Omental fat pad (tissue), 3 donors: ENCODE measurements at regions not wholly inside any gene's neighbourhood (a gene's known extent, or its start where the extent isn't known, plus 50 kb on each side); places are given as distances from the start of the nearest gene placed in this dataset.
A peak's percentile ranks its signal among the peaks of the same experiment; 100 is the strongest.

Source experiments
- ATAC-seq: fragments of 150-250 bp; one replicate; pipeline ENCODE4 v1.9.1; 2016; ENCODE audit warnings: mild to moderate bottlenecking, moderate library complexity; ENCODE audit not compliant: low FRiP score
- DNase-seq: peaks from one replicate; pipeline ENCODE4 v3.0.0-alpha.2; 2019; ENCODE audit warnings: low spot score
- TF ChIP-seq, protein P1 (sequence below), 3 donors: fragments of 450-650 bp; IDR thresholded peaks; one replicate each; pipeline ENCODE4 v1.5.1; 2016 to 2017; ENCODE audit warnings: antibody characterized with exemption in 3 of 3, mild to moderate bottlenecking in 3 of 3, moderate library complexity in 2 of 3

DNA sequence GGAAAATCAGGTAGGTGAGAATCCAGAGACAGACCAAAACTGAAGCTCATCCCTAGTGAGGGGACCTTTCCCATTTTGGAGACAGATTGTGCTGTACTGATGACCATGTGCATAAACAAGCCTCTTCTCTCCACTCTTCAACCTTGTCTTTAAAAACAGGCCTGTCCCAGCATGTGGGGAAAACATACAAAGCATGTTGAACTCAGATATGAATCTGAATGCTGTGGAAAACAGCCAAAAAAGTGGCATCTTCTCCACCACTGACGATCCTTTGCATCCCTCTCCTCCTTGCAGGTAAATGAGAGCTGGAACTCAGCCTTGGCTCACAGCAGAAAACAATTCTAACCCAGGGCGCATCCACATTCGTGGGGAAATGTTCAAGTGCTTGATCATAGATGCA lies 123.7 kb upstream of the FOXQ1 start:
- ATAC-seq = no peak
- no peak for DNase-seq

DNA sequence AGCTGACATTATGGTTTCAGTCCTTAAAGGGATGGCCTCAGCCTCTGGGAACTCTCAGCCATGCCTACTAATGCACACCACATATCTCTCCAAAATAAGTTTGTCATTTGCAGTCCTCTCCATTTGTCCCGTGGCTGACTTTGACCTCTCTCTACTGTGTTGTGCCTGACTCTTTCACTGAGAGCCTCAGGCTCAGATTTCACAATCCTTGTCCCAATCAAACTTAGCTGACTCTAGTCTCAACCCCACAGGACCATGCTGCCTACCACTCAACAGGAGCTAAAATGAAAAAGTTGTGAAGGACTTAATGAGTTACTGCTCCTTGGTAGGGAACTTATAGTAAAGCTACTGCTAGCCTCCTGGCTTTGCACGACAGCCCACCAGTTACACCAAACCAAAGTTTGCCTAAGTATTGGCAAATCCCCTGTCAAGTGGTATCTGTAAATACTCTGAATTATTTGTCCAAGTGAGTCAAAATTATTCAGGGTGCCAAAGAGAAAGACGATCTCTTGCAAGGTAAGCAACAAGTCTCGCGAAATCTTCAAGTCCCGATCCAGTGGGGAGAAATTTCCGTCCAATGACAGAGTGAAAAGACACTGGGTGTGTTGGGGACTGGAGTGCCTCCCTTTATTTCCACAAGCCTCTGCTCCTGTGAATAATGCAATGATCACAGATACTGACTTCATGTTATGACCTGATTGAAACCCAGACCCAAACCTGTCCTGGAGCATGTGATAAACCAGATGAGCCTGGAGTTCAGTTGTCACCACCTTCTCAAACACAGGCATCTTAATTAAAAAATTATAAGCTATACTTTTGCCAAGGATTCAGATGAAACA lies 124.4 kb upstream of the FOXQ1 start:
- TF ChIP-seq, protein P1, sequence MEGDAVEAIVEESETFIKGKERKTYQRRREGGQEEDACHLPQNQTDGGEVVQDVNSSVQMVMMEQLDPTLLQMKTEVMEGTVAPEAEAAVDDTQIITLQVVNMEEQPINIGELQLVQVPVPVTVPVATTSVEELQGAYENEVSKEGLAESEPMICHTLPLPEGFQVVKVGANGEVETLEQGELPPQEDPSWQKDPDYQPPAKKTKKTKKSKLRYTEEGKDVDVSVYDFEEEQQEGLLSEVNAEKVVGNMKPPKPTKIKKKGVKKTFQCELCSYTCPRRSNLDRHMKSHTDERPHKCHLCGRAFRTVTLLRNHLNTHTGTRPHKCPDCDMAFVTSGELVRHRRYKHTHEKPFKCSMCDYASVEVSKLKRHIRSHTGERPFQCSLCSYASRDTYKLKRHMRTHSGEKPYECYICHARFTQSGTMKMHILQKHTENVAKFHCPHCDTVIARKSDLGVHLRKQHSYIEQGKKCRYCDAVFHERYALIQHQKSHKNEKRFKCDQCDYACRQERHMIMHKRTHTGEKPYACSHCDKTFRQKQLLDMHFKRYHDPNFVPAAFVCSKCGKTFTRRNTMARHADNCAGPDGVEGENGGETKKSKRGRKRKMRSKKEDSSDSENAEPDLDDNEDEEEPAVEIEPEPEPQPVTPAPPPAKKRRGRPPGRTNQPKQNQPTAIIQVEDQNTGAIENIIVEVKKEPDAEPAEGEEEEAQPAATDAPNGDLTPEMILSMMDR (IDR thresholded peaks at IDR 0.05) = no peak

More for the DNA sequence above, 123.7 kb upstream of the FOXQ1 start:
- TF ChIP-seq, protein P1 (IDR thresholded peaks at IDR 0.05) = no peak

DNA sequence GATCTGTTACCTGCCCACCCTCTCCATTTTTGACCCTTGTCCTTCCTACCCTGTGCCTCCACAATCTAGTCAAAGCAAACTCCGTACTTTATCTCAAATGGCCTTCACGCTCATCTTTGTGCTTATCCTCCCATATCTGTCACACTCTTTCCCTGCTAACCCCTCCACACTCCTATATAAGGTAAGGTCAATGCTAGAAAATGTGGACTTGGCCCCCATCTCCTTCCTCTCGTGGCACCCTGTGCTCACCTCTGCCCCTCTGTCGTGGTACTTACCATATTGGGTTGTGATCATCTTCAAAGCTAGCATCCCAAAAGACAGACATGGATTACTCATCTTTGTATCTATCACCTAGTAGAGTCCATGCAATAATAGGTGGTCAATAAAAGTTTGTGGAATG lies 127.6 kb upstream of the FOXQ1 start:
- ATAC-seq (no peak), DNase-seq (no peak)
- TF ChIP-seq, protein P1 (IDR thresholded peaks at IDR 0.05) = no peak

More for the DNA sequence above, 124.4 kb upstream of the FOXQ1 start:
- ATAC-seq = no peak
- DNase-seq = no peak

DNA sequence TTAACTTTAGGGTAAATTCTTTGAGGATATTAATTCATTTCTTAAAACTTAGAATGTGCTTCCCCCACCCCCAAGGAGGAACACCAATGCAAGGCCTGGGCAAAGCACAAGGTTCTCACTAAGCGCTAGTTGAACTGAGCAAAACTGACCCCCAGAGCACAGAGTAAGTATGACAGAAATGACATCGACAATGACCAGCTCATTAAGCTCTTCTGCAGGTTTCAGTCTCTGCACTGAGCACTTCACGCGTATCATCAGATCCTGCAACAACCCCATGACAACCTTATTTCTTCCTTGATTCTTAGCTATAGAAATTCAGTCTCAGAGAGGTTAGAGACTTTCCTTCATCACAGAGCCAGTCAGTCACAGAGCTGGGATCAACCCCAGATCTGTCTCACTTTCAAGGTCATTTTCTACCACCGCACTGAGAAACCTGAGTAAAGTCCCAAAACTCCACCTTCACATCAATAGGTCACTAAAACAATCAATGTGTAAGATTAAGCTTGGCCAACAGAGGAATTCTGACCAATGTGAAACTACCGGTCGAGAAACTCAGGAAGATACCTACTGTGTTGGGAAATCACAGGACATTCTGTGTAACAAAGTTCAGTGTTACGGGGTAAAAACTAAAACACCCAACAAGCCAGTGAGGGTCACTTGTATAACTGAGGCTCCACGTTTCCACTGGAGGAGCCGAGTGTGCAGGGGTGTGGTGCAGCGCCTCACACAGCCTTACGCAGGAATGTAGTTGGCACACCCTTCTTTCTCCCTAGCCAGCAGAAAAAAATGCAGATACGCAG lies 129.0 kb upstream of the FOXQ1 start:
- TF ChIP-seq, protein P1 (IDR thresholded peaks at IDR 0.05) = no peak
- peak; percentile 71 for ATAC-seq
- no peak for DNase-seq

DNA sequence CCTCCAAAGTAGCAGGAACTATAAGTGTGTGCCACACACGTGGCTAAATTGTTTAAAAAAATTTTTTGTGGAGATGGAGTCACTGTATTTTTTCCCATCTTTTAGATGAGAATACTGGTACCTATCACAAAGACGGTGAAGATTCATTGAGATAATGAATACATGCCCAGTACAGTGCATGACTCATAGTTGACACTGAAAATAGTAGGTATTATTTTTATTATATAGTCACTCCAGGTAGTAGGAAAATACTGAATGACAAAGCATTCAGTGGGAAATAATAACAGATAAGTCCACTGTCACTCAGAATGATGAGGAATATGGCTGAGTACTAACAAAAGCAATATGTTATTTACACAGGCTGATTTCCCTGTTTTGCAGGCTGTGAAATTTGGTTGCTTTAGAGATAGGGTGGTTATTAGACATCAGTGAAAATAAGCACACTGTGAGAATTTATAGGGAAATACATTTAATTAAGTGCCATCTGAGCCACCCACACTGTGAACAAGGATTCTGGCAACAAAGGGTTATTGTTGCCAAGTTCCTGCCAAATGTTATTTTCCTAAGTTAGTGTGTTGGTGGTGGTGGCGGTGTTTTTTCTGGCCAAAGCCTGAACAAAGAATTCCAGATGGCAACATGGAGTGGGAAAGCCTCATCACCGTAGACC lies 129.8 kb upstream of the FOXQ1 start:
- no peak for DNase-seq
- no peak for ATAC-seq
- TF ChIP-seq, protein P1 (IDR thresholded peaks at IDR 0.05) = no peak

DNA sequence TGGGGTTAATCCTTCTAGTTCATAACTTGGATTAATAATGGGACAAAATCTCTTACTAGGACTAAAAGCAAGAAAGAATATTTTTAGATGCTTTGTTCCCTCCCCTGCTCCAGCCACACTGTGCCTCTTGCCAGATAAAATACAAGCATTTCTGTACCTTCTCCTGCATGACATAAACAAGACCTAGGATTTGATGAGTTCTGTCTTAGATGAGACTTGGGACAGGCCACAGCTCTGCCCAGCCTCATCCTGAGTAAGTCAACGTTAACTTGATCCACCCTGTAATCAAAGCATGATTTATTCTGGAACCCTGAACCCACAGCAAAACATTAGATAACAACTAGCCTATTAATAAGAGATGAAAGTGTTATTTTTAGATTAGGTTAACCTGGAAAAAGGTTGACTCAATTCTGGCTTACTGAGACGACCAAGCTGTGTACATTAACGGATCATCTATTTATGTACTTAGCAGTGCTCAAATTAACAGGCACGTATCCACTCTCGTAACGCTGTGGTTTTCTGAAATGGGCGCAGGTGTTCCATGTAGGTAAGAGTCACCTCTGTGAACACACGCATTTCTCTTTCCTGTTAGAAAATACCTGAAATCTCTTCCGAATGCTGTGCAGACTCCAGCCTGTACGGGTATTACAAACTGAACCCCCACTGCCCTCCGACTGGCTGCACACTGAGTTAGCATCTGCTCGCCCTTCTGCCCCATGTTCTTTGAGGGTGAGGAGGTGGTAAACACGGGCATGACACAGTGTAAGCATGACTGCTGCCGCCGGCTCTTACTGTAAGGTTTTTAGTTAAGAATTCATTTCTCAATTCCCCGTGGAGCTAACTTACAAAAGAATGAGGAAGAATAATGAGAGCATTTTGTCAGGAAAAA lies 132.1 kb upstream of the FOXQ1 start:
- ATAC-seq = no peak
- no peak for DNase-seq
- TF ChIP-seq, protein P1 (IDR thresholded peaks at IDR 0.05) = no peak
